HepG2 (cell line): ENCODE measurements at regions not wholly inside any gene's neighbourhood (a gene's known extent, or its start where the extent isn't known, plus 50 kb on each side); places are given as distances from the start of the nearest gene placed in this dataset.

Source experiments
- CSRNP1 ChIP-seq: sonication (generic); formaldehyde crosslinking; IDR thresholded peaks from 2 replicates; pipeline ENCODE4 v1.8.1; 2023; ENCODE audit warnings: mild to moderate bottlenecking, missing genetic modification reagents
- KIAA2018 ChIP-seq: sonication (generic); formaldehyde crosslinking; IDR thresholded peaks from 2 replicates; pipeline ENCODE4 v1.5.0; 2020; ENCODE audit warnings: mild to moderate bottlenecking, missing genetic modification reagents, borderline replicate concordance
- MIXL1 ChIP-seq: IDR thresholded peaks from 2 replicates; pipeline ENCODE4 v1.6.1; 2016
- SIN3B ChIP-seq: fragments of 150-350 bp; IDR thresholded peaks from 2 replicates; pipeline ENCODE4 v1.6.1; 2014; ENCODE audit warnings: low read length
- THYN1 ChIP-seq: sonication (generic); formaldehyde crosslinking; IDR thresholded peaks from 2 replicates; pipeline ENCODE4 v1.8.1; 2023; ENCODE audit warnings: low read depth, mild to moderate bottlenecking, moderate library complexity, missing genetic modification reagents, borderline replicate concordance
- ZBTB20 ChIP-seq: sonication (generic); formaldehyde crosslinking; IDR thresholded peaks from 2 replicates; pipeline ENCODE4 v1.8.1; 2023; ENCODE audit warnings: missing genetic modification reagents, low read depth, mild to moderate bottlenecking, borderline replicate concordance
- ZNF552 ChIP-seq: sonication (generic); formaldehyde crosslinking; IDR thresholded peaks from 2 replicates; pipeline ENCODE4 v1.9.0; 2022; ENCODE audit warnings: missing genetic modification reagents, mild to moderate bottlenecking, borderline replicate concordance
- ZNF589 ChIP-seq: sonication (generic); formaldehyde crosslinking; conservative IDR thresholded peaks from 2 replicates; pipeline ENCODE4 v1.8.0; 2022; ENCODE audit warnings: mild to moderate bottlenecking, moderate library complexity, missing genetic modification reagents

- TF ChIP-seq ZBTB20 (CRISPR knock-in tag) (no peak), ZNF589 (CRISPR knock-in tag) (no peak), THYN1 (CRISPR knock-in tag) (no peak), SIN3B (no peak), KIAA2018 (CRISPR knock-in tag) (no peak), ZNF552 (CRISPR knock-in tag) (no peak), CSRNP1 (CRISPR knock-in tag) (no peak), MIXL1 (no peak)
These were observed 131.8 kb downstream of the SMAD6 start (continued) for GRCh38 chr15:66833803-66834202.
